ENCODE measurements at regions not wholly inside any gene's neighbourhood (a gene's known extent, or its start where the extent isn't known, plus 50 kb on each side); places are given as distances from the start of the nearest gene placed in this dataset.
"Not testable (repeated sequence)": the region's sequence is repeated elsewhere in the genome, so short reads cannot be mapped to it uniquely, and the experiment has no call there.

DNA sequence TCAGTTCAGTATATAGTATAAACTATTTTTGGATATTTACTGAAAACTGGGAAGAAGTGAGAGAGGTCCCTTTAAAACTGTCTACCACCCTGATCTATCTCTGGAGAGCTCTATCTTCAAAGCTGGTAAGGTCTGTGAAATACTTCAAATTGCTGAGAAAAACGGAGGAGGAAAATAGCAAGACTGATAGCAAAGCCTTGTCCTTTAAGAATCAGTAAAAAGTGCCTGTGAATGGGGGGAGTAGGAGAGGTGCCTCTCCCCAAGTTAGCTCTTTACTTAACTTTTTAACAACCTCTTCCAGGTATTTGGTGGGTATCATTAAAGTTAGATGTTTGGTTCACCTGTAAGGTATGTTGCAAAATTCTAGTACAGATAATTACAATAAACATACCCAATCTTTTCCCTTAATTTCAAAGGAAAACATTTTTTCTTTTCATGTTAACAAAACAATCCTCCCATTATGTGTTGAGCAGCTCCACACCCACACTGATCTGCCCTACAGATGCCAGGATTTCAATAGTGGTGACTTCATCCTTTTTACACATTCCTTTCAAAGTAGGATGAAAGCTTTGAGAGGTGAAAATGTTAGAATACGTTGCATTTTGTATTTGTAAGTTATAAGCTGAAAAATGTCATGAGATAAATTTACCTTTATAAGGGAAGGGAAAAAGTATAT is 149.2 kb downstream of the CRPPA start:
- H3K27ac ChIP-seq: no peak overlapping the region
- no peaks in the 10 kb centered on the region for H4K20me1 ChIP-seq
- H3K9ac ChIP-seq: no peak overlapping the region
- no peaks in the 10 kb centered on the region for H3K27me3 ChIP-seq
- no peaks in the 10 kb centered on the region for H3K9me3 ChIP-seq (replicated peaks in 1 of 11)
- no peak overlapping the region for H3K4me2 ChIP-seq
- no peaks in the 10 kb centered on the region for H3K4me1 ChIP-seq
- no peak overlapping the region for H3K4me3 ChIP-seq
- TF ChIP-seq Cebpa-rat (IDR thresholded peaks at IDR 0.05): no peak
- H3K36me3 ChIP-seq: no peaks in the 10 kb centered on the region

GRCh38 chr7:16271355-16271915 is 149.9 kb downstream of the CRPPA start:
- no peaks in the 10 kb centered on the region for H4K20me1 ChIP-seq
- H3K27ac ChIP-seq: no peak overlapping the region
- no peak for TF ChIP-seq Cebpa-rat (IDR thresholded peaks at IDR 0.05)
- no peaks in the 10 kb centered on the region for H3K4me1 ChIP-seq
- no peaks in the 10 kb centered on the region for H3K36me3 ChIP-seq
- H3K4me3 ChIP-seq: no peak overlapping the region
- H3K9me3 ChIP-seq (replicated peaks in 1 of 11): no peaks in the 10 kb centered on the region
- no peak overlapping the region for H3K9ac ChIP-seq
- no peaks in the 10 kb centered on the region for H3K27me3 ChIP-seq
- no peak overlapping the region for H3K4me2 ChIP-seq

DNA sequence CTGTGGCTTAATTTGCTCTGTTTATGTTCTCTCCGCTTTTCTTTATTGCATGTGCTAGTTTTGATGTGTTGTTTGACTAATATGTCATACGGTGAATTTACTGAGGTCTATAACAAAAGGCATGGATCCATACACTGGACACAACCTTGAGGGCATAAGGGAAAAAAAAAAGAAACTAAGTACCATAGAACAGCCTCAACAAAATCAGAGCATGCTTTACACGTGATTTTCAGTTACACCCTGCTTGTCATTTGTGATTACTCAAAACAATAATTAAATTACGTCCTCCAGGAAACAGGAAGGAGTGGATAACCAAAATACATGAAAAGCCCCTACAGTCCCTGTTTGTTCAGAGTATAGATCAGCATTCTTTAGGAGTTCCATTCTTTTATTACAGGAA is 150.5 kb downstream of the CRPPA start:
- no peaks in the 10 kb centered on the region for H4K20me1 ChIP-seq

DNA sequence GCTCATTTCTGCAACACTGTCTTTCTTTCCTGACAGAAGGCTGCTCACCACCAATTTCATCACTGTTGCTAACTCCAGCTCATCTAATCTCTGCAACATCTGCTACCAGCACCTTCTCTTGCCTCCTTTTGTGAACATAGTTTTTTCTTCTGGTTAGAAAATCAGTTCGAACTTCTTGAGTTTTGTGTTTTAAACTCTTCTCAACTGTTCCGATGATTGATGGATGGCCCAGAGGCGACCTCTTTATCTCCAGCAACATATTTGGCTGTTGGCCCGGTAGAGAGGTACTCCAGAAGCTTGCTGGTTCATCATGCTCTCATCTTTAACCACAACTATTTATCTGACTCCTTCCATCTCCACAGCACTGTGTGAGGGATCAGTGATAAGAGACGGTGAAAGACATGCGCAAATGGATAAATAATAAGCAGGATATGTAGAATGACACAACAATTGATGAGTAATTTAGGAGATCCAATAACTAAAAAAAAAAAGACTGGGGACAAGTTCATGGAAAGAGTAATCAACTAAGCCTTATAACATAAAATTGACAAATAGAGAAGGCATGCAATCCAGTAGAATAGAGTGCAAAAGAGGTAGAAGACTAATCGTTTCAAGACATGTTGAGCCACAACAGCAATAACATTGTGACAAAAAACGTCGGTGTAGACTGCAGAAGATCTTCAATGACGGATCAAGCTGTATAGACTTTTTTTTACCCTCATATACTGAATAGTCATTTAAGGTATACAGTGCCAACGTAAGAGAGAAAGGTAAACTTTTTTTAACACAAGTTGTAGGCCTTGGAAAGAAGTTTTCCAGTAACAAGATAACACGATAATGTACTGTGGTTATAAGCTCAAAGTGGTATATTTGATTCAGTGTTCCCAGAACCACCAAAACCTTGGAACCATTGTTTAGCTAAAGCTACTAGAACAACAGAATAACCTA is 152.2 kb downstream of the CRPPA start:
- no peak for TF ChIP-seq Cebpa-rat (IDR thresholded peaks at IDR 0.05)
- Histone ChIP-seq H3K27ac (no peak overlapping the region), H3K4me1 (no peaks in the 10 kb centered on the region)

More for the DNA sequence above, 150.5 kb downstream of the CRPPA start:
- Histone ChIP-seq H3K4me2 (no peak overlapping the region), H3K27me3 (no peaks in the 10 kb centered on the region), H3K36me3 (no peaks in the 10 kb centered on the region), H3K4me1 (no peaks in the 10 kb centered on the region), H3K9me3 (replicated peaks in 1 of 11) (no peaks in the 10 kb centered on the region), H3K9ac (no peak overlapping the region), H3K27ac (no peak overlapping the region), H3K4me3 (no peak overlapping the region)
- no peak for TF ChIP-seq Cebpa-rat (IDR thresholded peaks at IDR 0.05)

GRCh38 chr7:16267953-16268820 is 153.2 kb downstream of the CRPPA start:
- no peak overlapping the region for H3K9ac ChIP-seq
- H3K27me3 ChIP-seq: no peaks in the 10 kb centered on the region
- no peak overlapping the region for H3K4me2 ChIP-seq
- no peak overlapping the region for H3K4me3 ChIP-seq
- no peaks in the 10 kb centered on the region for H3K4me1 ChIP-seq
- H3K9me3 ChIP-seq (replicated peaks in 1 of 11): no peaks in the 10 kb centered on the region
- no peak for TF ChIP-seq Cebpa-rat (IDR thresholded peaks at IDR 0.05)
- no peaks in the 10 kb centered on the region for H3K36me3 ChIP-seq
- H4K20me1 ChIP-seq: no peaks in the 10 kb centered on the region
- H3K27ac ChIP-seq: no peak overlapping the region

More for the DNA sequence above, 152.2 kb downstream of the CRPPA start:
- Histone ChIP-seq H3K4me2 (no peak overlapping the region), H3K36me3 (no peaks in the 10 kb centered on the region), H3K9ac (no peak overlapping the region), H3K27me3 (no peaks in the 10 kb centered on the region), H3K9me3 (replicated peaks in 1 of 11) (no peaks in the 10 kb centered on the region), H3K4me3 (no peak overlapping the region), H4K20me1 (no peaks in the 10 kb centered on the region)

DNA sequence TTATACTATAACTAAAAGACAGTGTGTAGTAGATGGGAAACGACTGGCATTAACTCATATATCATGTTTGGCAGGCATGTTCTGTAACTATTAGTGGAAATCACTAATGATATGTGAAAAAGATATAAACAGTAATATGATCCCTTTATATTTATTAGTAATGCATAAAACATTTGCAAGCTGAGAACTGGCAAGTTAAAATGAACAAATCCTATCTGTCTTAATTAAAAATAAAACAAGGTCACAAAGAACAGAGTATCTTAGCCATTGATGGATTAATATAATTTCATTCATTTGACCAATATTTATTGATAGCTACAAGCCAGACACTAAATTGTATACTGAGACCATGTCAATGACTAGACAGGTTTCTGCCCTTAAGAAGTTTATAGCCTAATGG is 154.5 kb downstream of the CRPPA start:
- H3K4me2 ChIP-seq: no peak overlapping the region
- no peaks in the 10 kb centered on the region for H3K4me1 ChIP-seq
- H3K9ac ChIP-seq: no peak overlapping the region
- no peaks in the 10 kb centered on the region for H3K27me3 ChIP-seq
- H4K20me1 ChIP-seq: no peaks in the 10 kb centered on the region
- H3K4me3 ChIP-seq: no peak overlapping the region
- no peak for TF ChIP-seq Cebpa-rat (IDR thresholded peaks at IDR 0.05)
- no peak overlapping the region for H3K27ac ChIP-seq
- no peaks in the 10 kb centered on the region for H3K9me3 ChIP-seq (replicated peaks in 1 of 11)
- H3K36me3 ChIP-seq: no peaks in the 10 kb centered on the region

GRCh38 chr7:16266470-16266869 is 154.9 kb downstream of the CRPPA start:
- H3K9ac ChIP-seq; H4K20me1 ChIP-seq; H3K27ac ChIP-seq; H3K27me3 ChIP-seq; H3K4me3 ChIP-seq; H3K4me2 ChIP-seq; H3K9me3 ChIP-seq (replicated peaks in 1 of 11); H3K36me3 ChIP-seq; H3K4me1 ChIP-seq: not testable (repeated sequence)

- Histone ChIP-seq H3K9ac (no peak overlapping the region), H3K4me2 (no peak overlapping the region), H3K27ac (no peak overlapping the region), H4K20me1 (no peaks in the 10 kb centered on the region), H3K4me3 (no peak overlapping the region), H3K4me1 (no peaks in the 10 kb centered on the region), H3K36me3 (no peaks in the 10 kb centered on the region), H3K9me3 (replicated peaks in 1 of 11) (no peaks in the 10 kb centered on the region), H3K27me3 (no peaks in the 10 kb centered on the region)
- no peak for TF ChIP-seq Cebpa-rat (IDR thresholded peaks at IDR 0.05)
Measured at GRCh38 chr7:16265863-16266458, 155.4 kb downstream of the CRPPA start.

All from BLaER1 treated with 17β-estradiol and CSF1 and Interleukin-3, amounts not matched to agents 10 nM and 100 nM (cell line).